ENCODE measurements at regions not wholly inside any gene's neighbourhood (a gene's known extent, or its start where the extent isn't known, plus 50 kb on each side); places are given as distances from the start of the nearest gene placed in this dataset.
"Not testable (repeated sequence)": the region's sequence is repeated elsewhere in the genome, so short reads cannot be mapped to it uniquely, and the experiment has no call there.

- no peak for DNase-seq
These were observed 112.0 kb downstream of the UTRN start for GRCh38 chr6:144397141-144397540.

- DNase-seq, result no peak
These were observed 115.2 kb downstream of the UTRN start for GRCh38 chr6:144400321-144400720.

- no peak for DNase-seq
These were observed 116.9 kb downstream of the UTRN start for GRCh38 chr6:144401736-144402733.

GRCh38 chr6:144402750-144403149 is 117.6 kb downstream of the UTRN start:
- no peak for DNase-seq

GRCh38 chr6:144405163-144405562 is 120.0 kb downstream of the UTRN start:
- no peak for DNase-seq

GRCh38 chr6:144406796-144407195 is 121.7 kb downstream of the UTRN start:
- DNase-seq, result no peak

GRCh38 chr6:144408161-144408560 is 123.0 kb downstream of the UTRN start:
- no peak for DNase-seq

- DNase-seq, result no peak
These were observed 124.9 kb downstream of the UTRN start for GRCh38 chr6:144410059-144410458.

- DNase-seq, result not testable (repeated sequence)
These were observed 125.4 kb downstream of the UTRN start for GRCh38 chr6:144410574-144410973.

- no peak for DNase-seq
These were observed 126.5 kb downstream of the UTRN start for GRCh38 chr6:144411531-144412165.

GRCh38 chr6:144413418-144413817 is 128.3 kb downstream of the UTRN start:
- DNase-seq, result no peak

- no peak for DNase-seq
These were observed 129.9 kb downstream of the UTRN start for GRCh38 chr6:144415014-144415413.

- DNase-seq, result no peak
These were observed 130.7 kb downstream of the UTRN start for GRCh38 chr6:144415835-144416237.

GRCh38 chr6:144416244-144416643 is 131.1 kb downstream of the UTRN start:
- no peak for DNase-seq

GRCh38 chr6:144416773-144417172 is 131.6 kb downstream of the UTRN start:
- DNase-seq, result no peak

GRCh38 chr6:144417681-144418080 is 132.5 kb downstream of the UTRN start:
- no peak for DNase-seq

- DNase-seq, result no peak
These were observed 133.9 kb downstream of the UTRN start for GRCh38 chr6:144418959-144419545.

GRCh38 chr6:144423167-144423566 is 138.0 kb downstream of the UTRN start:
- DNase-seq, result no peak

GRCh38 chr6:144429753-144430152 is 144.6 kb downstream of the UTRN start:
- no peak for DNase-seq

GRCh38 chr6:144433446-144433845 is 148.3 kb downstream of the UTRN start:
- not testable (repeated sequence) for DNase-seq

GRCh38 chr6:144434308-144434990 is 149.3 kb downstream of the UTRN start:
- DNase-seq, result no peak

GRCh38 chr6:144435602-144436426 is 150.7 kb downstream of the UTRN start:
- no peak for DNase-seq

All from activated gamma-delta T cell (primary cell).